ENCODE measurements at regions not wholly inside any gene's neighbourhood (a gene's known extent, or its start where the extent isn't known, plus 50 kb on each side); places are given as distances from the start of the nearest gene placed in this dataset.

DNA sequence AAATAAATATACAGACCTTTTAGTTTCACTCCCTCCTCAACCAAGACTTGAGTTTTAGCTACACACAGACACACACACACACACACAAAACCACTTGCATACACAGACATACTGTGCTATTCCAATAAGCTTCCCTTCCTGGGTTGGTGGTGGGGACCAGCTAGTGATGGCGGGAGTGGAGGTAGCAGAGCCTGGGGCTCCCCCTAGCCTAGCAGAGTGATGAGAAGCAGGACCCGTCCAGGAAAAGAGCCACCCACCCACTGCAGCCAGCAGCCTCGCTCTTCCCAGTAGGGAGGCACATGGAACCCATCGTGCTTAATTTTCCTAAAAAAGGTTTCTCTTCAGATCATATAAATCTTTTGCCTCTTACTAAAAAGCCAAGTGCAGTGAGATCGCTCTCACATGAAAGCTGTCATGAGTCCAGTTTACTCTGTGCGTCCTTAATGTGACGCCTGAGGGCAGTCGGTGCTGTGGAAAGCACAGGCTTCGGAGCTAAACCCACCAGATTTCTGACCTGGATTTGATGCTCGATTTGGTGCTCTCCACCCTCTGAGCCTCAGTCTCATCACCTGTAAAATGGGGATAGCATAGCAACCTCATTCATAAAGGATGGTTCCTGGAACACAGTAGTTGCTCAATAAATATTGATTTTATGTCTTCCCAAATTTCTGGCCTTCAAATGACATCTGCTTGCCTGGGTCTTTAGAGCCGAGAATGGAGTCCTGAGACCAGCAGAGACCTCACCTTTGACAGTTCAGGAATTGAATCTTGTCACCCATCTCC, 60.1 kb upstream of the YWHAQ start:
- WGBS, result 89% methylated on average over 11 of the region's 11 CpGs
- no peak for TF ChIP-seq POLR2A (IDR thresholded peaks at IDR 0.05; ENCODE audit: low read depth)
- TF ChIP-seq EP300 (IDR thresholded peaks at IDR 0.05), result no peak
- H3K27me3 ChIP-seq, result no peaks in the 10 kb centered on the region
- no peak for DNase-seq (ENCODE audit: extremely low spot score)
- H3K27ac ChIP-seq (replicated peaks in 1 of 4), result peak overlapping the region in 1 of 4 donors; percentile 39
- no peaks in the 10 kb centered on the region for H3K36me3 ChIP-seq
- H3K4me1 ChIP-seq, result peaks cover 11 to 15% (median 13%) of the 10 kb centered on the region in 4 donors
- intact Hi-C loops (cut with DNase I), result no loop called here
- no peak overlapping the region for H3K4me3 ChIP-seq
- H3K9me3 ChIP-seq, result no peaks in the 10 kb centered on the region

DNA sequence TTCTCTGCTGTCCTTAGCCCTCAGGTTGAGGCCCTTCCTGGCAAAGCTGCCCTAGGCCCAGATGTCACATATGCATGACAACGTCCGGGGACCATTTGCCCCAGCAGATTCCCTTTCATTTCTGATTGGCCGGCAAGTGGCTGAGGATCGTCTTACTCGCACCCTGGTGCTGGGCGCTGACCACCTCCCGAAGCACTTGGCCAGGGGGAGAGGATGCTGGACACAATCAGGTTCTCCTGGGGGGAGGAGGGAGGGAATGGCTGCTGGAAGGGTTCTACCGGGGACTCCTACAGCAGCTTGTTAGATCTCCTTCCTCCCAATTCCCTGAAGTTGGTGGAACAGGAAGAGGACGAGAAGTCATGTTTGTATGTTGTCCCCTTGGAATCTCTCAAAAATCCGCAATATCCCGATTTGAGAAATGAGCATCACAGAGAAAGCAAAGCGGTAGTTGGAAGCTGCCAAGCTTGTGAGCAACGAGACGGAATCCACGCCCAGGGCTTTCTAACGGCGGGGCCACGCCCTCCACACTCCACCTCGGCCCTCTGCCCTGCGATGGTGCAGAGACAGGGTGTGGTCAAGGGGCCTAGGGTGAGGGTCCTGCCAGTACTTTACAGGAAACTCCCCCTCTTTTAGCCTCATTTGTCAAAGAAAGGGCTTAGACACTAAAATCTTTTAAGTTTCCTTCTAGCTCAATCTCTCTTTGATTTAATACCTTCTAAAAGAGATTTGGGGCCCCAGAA, 61.8 kb upstream of the YWHAQ start:
- no peaks in the 10 kb centered on the region for H3K36me3 ChIP-seq
- 64% methylated on average over 17 of the region's 20 CpGs for WGBS
- intact Hi-C loops (cut with DNase I), result no loop called here
- peaks cover 11 to 15% (median 13%) of the 10 kb centered on the region in 4 donors for H3K4me1 ChIP-seq
- DNase-seq (ENCODE audit: extremely low spot score), result no peak
- H3K4me3 ChIP-seq, result peak overlapping the region in 2 of 4 donors; percentile 18 to 25
- peak overlapping the region; percentile 36 to 66 (median 46) for H3K27ac ChIP-seq (replicated peaks in 1 of 4)
- no peaks in the 10 kb centered on the region for H3K27me3 ChIP-seq
- TF ChIP-seq, protein P1, sequence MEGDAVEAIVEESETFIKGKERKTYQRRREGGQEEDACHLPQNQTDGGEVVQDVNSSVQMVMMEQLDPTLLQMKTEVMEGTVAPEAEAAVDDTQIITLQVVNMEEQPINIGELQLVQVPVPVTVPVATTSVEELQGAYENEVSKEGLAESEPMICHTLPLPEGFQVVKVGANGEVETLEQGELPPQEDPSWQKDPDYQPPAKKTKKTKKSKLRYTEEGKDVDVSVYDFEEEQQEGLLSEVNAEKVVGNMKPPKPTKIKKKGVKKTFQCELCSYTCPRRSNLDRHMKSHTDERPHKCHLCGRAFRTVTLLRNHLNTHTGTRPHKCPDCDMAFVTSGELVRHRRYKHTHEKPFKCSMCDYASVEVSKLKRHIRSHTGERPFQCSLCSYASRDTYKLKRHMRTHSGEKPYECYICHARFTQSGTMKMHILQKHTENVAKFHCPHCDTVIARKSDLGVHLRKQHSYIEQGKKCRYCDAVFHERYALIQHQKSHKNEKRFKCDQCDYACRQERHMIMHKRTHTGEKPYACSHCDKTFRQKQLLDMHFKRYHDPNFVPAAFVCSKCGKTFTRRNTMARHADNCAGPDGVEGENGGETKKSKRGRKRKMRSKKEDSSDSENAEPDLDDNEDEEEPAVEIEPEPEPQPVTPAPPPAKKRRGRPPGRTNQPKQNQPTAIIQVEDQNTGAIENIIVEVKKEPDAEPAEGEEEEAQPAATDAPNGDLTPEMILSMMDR (IDR thresholded peaks at IDR 0.05), result no peak
- TF ChIP-seq POLR2AphosphoS5 (IDR thresholded peaks at IDR 0.05) (no peak), EP300 (IDR thresholded peaks at IDR 0.05) (no peak), POLR2A (IDR thresholded peaks at IDR 0.05; ENCODE audit: low read depth) (no peak)
- no peaks in the 10 kb centered on the region for H3K9me3 ChIP-seq

DNA sequence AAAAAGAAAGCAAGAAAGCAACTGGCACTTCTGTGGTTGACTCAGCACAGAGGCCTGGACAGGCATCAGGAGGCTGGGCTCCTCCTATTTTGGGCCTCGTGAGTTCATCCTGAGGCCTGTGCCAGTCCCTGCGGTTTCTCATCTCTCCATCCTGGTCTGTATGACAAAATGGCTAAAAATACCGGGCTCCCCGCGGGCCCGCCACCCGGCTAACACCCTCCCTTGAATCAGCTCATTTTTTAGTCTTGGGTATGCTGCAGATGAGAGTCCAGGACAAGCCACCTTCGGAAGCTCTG, 62.3 kb upstream of the YWHAQ start:
- Histone ChIP-seq H3K4me3 (peak overlapping the region in 2 of 4 donors; percentile 18 to 25), H3K36me3 (no peaks in the 10 kb centered on the region), H3K27ac (replicated peaks in 1 of 4) (peak overlapping the region in 2 of 4 donors; percentile 54 to 66), H3K9me3 (no peaks in the 10 kb centered on the region), H3K27me3 (no peaks in the 10 kb centered on the region), H3K4me1 (peaks cover 11 to 15% (median 13%) of the 10 kb centered on the region in 4 donors)
- no peak for DNase-seq (ENCODE audit: extremely low spot score)
- intact Hi-C loops (cut with DNase I), result no loop called here
- 51% methylated on average over 8 of the region's 8 CpGs for WGBS
- TF ChIP-seq EP300 (IDR thresholded peaks at IDR 0.05) (no peak), POLR2AphosphoS5 (IDR thresholded peaks at IDR 0.05) (no peak), POLR2A (IDR thresholded peaks at IDR 0.05; ENCODE audit: low read depth) (no peak)
- TF ChIP-seq, protein P1 (IDR thresholded peaks at IDR 0.05), result no peak

DNA sequence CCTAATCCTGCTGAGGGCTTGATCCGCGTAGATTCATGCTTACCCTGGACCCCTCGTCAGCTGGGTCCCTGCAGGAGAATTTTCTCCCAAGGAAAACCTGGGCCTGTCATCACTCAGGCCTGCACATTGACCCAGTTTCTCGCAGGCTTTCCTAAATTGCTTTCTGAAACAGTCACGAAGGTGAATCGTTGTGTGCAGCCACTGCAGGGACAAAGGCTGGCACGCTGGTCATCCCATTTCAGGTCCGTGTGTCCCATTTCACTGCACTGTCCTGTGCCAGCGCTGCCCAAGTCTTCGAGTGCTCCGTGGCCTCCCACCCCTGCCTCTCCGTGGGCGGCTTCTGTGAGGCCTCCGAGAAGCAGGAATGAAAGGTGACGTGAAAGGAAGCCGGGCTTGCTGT, 62.8 kb upstream of the YWHAQ start:
- no peaks in the 10 kb centered on the region for H3K9me3 ChIP-seq
- peaks cover 11 to 15% (median 13%) of the 10 kb centered on the region in 4 donors for H3K4me1 ChIP-seq
- no peaks in the 10 kb centered on the region for H3K27me3 ChIP-seq
- WGBS, result 94% methylated on average over 16 of the region's 16 CpGs
- no peak overlapping the region for H3K4me3 ChIP-seq
- DNase-seq (ENCODE audit: extremely low spot score), result no peak
- H3K27ac ChIP-seq (replicated peaks in 1 of 4), result peak overlapping the region in 2 of 4 donors; percentile 54 to 66
- intact Hi-C loops (cut with DNase I), result no loop called here
- H3K36me3 ChIP-seq, result no peaks in the 10 kb centered on the region
- TF ChIP-seq, protein P1 (IDR thresholded peaks at IDR 0.05), result no peak
- TF ChIP-seq POLR2A (IDR thresholded peaks at IDR 0.05; ENCODE audit: low read depth), result no peak
- no peak for TF ChIP-seq EP300 (IDR thresholded peaks at IDR 0.05)
- no peak for TF ChIP-seq POLR2AphosphoS5 (IDR thresholded peaks at IDR 0.05)

DNA sequence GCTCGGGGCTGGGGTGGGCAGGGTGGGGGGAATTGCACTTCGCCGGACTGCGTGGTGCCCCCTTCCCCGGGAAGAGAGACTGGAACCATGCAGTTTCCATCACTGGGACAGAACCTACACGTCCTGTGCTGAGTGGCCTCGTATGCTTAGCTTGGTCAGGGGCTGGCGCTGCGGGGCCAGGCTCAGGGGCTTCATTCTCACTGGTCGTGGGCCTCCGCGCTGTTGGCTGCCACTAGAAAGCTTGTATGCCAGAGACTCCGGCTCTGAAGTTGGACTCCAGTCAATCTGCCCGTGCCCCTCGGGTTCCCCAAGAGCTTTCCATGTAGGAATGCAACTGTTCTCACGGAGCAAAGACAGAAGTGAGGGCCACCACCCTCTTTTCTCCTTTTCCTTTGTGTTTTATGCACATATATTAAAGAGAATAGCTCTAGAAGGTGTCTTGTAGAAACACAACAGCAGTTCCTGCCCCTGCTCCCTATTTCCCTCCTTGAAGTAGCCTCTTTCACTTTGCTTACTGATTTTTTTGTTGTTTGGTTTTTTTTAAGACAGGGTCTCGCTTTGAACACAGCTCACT, 64.0 kb upstream of the YWHAQ start:
- no peaks in the 10 kb centered on the region for H3K27me3 ChIP-seq
- no peak for DNase-seq (ENCODE audit: extremely low spot score)
- no peaks in the 10 kb centered on the region for H3K9me3 ChIP-seq
- WGBS, result 88% methylated on average over 10 of the region's 17 CpGs
- no peak overlapping the region for H3K27ac ChIP-seq (replicated peaks in 1 of 4)
- TF ChIP-seq, protein P1 (IDR thresholded peaks at IDR 0.05), result no peak
- no peak for TF ChIP-seq POLR2A (IDR thresholded peaks at IDR 0.05; ENCODE audit: low read depth)
- TF ChIP-seq POLR2AphosphoS5 (IDR thresholded peaks at IDR 0.05), result no peak
- TF ChIP-seq EP300 (IDR thresholded peaks at IDR 0.05), result no peak
- no peaks in the 10 kb centered on the region for H3K36me3 ChIP-seq
- no peak overlapping the region for H3K4me3 ChIP-seq
- peaks cover 11 to 15% (median 13%) of the 10 kb centered on the region in 4 donors for H3K4me1 ChIP-seq
- intact Hi-C loops (cut with DNase I), result no loop called here

Data from esophagus muscularis mucosa (tissue), 4 donors.